HG03097 (cell line): ENCODE measurements at regions not wholly inside any gene's neighbourhood (a gene's known extent, or its start where the extent isn't known, plus 50 kb on each side); places are given as distances from the start of the nearest gene placed in this dataset.
"Not testable (repeated sequence)": the region's sequence is repeated elsewhere in the genome, so short reads cannot be mapped to it uniquely, and the experiment has no call there.

Experiments used
- ATAC-seq: cut with Tn5 transposase; IDR thresholded peaks from one replicate; pipeline ENCODE4 v1.9.1; 2021; ENCODE audit not compliant: unreplicated experiment, low FRiP score

DNA sequence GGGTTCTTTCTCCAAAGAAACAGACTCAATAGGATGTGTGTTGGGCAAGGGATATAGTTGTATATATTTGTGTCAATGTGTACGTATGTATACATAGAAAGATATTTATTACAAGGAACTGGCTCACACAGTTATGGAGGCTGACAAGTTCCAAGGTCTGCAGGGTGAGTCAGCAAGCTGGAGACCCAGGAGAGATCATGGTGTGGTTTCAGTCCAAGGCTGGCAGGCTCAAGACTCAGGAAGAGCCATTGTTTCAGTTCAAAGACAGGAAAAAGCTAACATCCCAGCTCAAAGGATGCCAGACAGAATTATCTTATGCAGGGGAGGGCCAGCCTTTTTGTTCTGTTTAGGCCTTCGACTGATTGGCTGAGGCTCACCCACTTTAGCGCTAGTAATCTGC is 89.9 kb upstream of the RALGAPA2 start:
- ATAC-seq, result no peak

DNA sequence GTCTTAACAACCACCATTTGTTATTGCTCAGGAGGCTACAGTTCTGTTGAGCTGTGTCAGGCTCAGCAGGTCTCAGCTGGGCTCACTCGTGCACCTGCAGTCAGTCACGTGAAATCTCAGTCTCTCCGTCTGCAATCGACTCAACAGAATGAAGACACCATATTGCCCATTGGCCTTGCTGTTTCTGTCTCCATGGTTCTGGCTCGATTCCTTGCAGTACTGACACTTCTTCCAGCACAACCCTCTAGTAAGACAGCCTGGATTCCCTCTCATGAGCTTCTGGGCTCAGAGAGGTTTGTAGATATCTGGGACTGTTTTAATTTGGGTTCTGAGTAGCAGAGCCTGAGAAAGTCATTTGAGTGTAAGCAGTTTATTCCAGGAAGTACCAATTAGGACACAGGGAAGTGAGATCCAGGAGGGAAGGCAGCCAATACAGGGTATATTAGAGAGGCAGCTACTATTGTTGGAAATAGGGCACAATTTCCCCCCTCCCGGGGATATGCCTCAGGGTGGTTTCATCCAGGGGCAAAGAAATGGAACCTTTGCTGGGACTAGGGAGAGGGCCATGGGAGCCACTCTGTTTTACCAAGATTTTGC is 87.4 kb upstream of the RALGAPA2 start:
- no peak for ATAC-seq

DNA sequence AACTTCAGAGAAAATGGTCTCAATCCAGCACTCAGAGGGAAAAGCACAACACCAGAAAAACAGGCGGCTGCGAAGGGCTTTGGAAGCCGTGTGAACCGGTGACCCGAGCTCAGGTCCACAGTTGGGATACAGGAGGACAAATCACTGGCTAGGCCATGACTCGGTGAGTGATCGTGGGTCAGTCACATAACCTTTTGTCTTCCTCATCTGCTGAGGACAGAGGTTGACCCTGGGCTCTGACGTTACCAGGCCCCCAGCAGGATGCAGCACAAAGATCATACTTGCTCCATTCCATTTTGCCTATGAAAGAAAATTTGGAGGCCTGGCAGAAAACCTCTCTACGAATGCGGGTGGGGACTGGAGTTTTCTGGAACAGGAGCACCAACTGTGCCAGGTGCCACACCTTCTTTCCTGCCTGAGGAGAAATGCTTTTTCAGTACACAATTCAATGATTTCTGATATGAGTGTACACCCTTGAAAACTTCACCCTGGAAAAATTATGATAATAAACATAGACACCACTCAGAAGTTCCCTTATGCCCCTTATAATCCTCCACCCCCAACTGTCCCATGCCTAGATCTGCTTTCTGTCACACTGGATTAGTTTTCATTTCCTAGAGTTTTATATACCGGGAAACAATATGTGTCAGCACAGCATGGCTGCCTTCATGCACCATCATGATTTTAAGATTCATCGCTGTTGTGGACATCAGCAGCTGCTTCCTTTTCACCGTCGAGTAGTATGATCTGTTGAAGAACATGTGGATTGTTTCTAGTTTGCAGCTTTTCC is 85.3 kb upstream of the RALGAPA2 start:
- no peak for ATAC-seq

DNA sequence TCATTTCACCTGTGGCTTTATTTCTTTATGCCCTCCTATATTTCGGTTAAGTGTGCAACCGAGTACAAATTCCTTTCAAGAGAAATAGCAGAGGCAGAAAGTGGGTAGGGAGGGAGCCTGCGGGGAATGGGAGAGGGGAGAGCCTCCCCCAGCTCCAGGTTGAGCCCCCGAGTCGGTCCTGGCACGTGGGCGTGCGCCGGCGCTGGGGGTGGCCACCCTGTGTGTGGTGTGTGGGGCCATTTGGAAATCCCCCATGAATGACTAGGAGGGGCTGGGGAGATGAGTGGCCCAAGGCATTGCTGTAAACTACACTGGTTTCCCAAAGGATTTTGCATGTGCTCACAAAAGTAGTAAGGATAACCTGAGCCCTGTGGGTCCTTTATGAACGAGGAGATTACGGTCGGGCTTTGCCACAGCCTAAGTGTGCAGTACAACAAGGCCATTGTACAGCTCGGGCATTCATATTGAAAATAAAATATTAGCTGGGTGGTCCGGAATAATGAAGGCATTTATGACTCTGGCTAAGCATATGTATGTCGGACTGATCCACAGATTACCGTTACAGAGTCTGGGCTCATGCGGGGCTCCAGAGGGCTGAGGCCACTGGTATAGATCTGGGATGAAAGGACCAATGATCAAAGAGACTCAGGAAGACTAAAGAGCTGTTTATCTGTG is 84.5 kb upstream of the RALGAPA2 start:
- no peak for ATAC-seq

DNA sequence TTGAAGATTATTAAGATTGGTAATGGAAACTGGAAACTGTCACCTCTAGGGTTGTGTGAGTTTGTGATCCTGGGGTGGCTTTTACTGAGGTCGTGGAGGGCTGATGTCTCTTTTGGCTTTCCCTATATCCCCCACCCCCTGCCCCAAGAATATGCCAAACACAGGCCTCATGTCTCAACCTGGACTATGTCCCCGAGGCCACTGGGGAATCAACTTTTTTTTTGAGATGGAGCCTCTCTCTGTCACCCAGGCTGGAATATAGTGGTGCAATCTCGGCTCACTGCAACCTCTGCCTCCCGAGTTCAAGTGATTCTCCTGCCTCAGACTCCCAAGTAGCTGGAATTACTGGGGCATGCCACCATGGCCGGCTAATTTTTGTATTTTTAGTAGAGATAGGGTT is 83.3 kb upstream of the RALGAPA2 start:
- ATAC-seq, result no peak

DNA sequence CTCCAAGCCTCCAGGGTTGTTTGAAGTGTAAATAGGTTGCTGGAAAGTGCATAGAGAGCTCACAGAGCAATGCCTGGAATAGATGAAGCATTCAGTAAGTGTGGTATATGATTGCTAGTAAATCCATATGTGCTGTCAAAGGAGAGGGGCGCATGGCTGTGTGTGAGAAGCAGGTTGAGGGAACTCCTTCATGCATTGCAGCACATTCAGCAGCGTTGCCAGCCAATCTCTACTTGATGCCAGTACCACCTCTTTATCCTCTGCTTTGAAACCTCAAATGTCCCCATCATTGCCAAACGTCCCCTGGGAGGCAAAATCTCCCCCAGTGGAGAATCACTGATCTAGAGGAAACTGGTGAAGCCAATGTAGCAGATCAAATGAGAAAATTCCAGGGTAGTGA is 82.7 kb upstream of the RALGAPA2 start:
- no peak for ATAC-seq

DNA sequence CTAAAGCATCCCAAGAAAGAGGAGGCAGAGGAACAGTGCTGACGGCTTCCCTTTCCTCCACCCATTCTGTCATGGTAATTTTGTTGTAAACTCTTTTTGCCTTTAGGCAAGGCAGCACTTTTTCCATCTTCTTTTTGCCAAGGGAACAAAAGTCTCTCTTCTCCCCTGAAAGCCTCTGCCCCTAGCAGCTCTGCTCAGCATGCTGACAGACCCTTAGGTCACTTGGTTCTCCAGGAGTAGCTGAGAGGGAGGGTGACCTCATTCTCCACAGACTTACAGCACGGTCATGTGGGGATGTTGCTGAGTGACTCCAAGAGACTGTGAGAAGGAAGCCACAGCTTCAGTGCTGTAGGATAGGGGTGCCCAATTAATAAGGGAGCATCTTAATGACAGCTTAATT is 81.1 kb upstream of the RALGAPA2 start:
- no peak for ATAC-seq

DNA sequence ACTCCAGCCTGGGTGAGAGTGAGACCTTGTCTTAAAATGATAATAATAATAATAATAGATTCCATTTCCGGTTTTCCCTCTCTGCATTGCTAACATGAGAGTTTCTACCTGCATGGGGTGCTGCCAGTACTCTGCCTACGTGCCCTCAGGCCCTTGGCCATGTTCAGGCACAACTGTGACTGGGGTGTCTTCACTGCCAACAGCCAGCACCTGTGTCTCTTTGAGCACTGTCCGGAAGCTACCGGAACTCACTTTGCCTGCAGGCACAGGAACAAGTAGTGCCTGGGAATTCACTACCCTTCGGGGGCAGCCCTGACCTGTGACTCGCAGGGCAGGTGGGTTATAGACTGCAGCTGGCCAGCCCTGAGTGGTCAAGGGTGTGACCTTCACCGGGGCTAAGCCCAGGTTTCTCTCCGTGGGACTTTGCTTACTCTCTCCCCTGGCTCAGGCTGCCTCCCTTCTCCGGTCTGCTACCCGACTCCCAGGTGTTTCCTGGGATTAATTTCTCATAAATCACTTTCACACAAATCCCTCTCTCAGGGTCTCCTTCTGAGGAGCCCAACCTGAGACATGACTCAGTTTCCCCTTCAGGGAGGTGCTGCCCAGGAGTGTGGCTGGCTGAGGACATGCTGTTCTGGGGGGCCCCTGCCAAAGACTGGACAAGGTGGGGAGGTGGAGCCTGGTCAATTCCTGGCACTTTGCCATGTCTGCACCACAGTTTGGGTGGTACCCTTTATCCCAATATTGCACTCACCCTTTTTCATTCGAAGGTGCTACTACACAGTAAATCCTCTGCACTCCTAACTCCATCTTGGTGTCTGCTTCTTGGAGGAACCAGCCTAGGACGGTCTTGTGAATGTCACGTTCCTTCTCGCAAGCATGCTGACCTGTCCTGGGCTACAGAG is 79.5 kb upstream of the RALGAPA2 start:
- ATAC-seq, result no peak

DNA sequence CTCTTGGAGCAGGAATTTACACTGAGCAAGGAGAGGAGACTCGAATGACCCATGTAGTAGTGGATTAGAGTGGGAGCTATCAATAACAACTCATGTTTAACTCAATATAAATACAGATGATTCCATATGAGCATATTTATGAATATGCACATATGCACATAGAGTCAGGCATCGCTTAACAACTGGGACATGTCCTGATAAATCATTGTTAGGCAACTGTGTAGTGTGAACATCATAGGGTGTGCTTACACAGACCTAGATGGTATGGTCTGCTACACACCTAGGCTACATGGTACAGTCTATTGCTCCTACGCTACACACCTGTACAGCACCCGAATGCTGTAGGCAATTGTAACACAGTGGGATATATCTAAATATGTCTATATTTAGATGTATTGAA is 75.9 kb upstream of the RALGAPA2 start:
- no peak for ATAC-seq

DNA sequence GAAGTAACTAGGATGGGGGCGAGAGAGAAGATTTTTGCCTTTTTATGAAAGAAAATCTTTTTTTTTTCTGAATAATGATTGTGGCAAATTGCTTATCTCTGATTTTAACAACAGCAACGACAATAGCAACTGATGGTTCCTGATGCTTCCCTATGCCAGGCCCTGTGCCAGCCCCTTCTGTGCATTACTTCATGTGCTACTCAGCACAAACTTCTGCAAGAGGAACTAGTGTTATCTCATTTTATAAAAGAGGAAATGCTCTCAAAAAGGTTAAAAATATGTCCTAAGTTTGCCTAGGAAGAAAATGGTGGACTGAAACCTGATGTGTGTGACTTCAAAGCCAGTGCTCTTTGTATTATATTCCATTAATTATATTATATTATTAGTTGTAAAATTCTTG is 74.0 kb upstream of the RALGAPA2 start:
- ATAC-seq, result no peak

DNA sequence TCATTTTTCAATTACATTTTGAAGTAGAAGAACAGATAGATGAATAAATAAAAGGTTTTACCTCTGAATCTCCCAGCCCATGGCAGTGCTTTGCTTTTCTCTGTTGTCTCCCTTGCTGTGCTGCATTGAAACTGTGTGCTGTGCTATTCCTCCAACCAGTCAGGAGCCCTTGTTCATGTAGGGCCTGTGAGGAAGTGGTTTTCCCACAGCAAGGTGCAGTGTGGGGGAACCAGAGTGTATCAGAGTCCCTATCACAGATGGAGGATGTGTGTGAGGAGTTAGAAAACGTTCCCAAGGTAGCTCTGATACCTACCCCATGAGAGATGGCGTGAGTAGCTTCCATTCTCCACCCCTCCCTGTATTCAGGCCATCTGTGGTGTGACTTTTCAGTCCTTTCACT is 72.8 kb upstream of the RALGAPA2 start:
- no peak for ATAC-seq

DNA sequence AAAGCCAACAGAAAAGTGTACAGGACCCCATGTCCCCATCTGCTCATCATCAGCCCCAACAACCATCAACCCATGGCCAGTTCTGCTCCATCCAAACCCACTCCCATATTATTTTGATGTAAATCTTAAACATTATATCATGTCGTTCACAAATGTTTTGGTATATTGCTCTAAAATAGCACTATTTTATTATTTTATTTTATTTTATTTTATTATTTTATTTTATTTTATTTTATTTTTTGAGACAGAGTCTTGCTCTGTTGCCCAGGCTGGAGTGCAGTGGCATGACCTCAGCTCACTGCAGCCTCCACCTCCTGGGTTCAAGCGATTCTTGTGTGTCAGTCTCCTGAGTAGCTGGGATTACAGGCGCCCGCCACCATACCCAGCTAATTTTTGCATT is 72.0 kb upstream of the RALGAPA2 start:
- ATAC-seq, result not testable (repeated sequence)

DNA sequence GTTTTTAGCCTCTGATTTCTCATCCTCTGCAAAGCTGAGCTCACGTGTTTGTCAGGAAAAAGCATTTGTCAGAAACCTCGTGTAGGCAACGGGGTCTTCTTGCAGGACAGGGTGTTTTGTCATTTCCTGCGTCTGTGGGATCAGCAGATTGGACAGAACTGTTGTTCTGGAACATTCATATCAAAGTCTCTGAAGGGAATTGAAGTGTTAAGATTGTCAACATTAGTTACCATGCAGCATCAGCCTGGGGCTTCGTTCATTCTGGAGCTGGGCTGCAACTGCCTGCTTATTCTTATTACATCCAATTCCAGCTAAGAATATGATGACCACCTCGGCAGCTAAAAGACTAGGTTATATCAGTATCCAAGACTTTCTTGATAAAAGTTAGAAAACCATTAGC is 71.0 kb upstream of the RALGAPA2 start:
- no peak for ATAC-seq

DNA sequence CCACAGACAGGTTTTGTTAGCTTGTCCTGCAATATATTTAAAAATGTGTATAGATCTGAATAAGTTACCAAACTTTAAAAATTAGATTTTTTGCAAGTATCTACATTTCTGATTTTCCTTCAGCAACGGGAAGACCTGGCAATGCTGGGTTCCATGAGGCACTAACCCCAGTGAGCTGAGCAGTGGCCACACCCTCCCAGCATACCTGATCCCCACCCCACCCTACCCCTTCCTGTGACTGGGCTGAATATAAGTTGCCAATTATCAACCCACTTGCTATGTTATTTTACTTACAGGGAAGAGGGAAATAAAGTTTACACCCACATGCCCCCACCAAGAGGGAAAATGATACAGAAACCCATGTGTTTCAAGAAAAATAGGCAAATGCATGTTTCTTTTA is 70.3 kb upstream of the RALGAPA2 start:
- no peak for ATAC-seq

DNA sequence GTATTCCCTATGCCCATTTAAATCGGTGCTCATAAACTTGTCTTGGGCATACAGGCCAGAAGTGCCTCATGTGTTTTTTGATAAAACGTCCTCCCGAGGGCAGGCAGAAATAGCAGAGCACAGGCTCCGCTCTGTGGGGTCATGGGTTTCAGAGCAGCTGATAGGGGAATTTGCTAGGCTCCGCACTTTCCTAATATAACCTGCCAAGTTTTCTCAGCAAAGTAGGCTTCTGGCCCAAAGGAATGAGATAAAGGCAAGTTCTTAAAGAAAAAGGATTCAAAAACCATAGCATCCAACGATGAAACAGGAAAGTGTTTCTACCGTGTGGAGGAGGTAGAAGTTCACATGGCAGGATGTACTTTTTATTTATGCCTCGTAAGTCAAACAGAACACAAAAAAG is 69.8 kb upstream of the RALGAPA2 start:
- no peak for ATAC-seq

DNA sequence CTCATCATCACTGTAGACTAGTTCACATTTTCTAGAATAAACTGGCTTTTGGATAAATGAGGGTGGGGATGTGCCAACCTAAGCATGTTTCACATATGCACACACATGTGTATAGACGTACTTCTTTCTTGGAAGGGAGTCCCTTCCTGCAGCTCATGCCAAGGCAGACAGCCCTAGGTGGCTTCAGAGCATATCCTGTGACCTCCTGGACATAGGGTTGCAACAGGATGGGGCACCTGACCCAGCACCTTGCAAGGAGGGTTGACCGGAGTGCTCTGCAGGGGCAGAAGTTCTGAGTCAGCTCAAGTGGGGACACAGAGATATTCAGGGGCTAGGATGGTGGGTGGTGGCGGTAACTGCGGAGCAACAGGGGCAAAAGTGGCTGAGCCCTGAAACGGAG is 68.6 kb upstream of the RALGAPA2 start:
- no peak for ATAC-seq

DNA sequence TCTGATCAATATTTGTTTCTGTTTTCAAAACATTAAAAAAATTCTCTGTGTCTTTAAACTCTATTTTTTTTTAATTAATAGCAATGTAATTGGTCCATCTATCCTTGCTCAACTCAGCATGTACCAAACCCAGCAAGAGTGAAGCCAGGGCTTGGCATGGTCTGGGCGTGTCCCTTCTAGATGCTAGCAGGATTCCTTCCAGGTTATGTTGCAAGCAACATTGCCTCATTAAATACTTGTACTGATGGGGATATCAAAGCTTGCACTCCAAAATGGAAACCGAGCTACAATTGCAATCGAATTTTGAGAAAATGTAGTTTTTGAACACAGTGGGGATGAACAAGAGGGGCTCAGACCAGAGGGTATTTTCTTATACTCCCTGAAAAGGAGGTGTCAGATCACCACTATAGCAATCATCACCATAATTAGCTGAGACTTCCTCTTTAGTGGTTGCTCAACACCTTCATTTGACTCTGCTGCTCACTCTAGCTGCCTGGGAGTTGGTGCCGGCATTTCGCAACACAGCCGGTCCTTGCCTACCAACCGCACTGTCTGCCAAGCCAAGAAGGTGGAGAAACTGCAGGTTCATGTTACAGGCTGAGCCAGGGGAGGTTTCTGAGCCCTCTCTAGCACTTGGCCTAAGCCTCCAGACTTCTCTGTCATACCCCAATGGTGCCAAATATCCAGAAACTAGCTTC is 67.8 kb upstream of the RALGAPA2 start:
- no peak for ATAC-seq

DNA sequence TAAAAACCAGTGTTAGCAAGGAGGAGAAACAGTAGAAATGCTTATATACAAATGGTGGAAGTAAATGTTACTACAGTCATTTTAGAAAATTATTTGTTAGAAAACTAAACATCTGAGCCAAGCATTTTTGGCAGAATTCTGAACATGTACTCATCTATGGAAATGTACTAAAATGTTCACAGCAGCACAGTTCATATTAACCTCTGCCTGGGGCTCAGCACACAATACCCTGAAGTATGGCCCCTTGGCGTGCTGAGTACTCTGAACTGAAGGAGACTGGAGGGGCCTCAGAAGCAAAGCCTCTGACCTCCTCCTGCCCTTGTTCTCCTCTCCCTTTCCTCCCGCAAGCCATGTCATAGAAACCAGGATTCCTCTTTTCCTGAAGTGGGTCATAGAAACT is 66.2 kb upstream of the RALGAPA2 start:
- no peak for ATAC-seq

DNA sequence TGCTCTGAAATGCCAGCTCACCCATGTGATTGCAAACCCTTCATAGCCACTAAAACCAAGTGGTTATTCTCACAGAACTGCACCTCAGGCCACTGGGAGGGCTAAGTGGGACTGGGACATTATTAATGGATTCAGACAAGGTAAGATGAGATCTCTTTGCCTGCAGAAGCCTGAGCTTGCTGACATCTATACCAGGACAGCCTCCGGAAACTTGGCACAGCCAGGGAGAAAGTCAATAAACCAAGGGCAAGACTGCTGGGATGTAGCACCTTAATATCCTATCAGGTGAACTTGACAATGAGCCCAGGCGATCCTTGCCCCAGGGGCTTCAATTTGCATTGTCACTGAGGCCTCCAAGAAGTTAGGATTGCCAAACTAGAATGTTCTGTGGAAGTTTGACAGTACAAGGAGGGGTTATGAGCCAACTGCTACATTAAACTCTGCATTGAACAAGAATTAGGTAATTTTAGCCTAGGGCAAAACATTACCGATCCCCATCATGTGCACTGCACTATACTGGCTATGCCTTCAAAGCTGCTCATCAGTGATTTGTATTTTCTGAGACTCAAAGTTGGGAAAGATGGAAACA is 60.1 kb upstream of the RALGAPA2 start:
- no peak for ATAC-seq

DNA sequence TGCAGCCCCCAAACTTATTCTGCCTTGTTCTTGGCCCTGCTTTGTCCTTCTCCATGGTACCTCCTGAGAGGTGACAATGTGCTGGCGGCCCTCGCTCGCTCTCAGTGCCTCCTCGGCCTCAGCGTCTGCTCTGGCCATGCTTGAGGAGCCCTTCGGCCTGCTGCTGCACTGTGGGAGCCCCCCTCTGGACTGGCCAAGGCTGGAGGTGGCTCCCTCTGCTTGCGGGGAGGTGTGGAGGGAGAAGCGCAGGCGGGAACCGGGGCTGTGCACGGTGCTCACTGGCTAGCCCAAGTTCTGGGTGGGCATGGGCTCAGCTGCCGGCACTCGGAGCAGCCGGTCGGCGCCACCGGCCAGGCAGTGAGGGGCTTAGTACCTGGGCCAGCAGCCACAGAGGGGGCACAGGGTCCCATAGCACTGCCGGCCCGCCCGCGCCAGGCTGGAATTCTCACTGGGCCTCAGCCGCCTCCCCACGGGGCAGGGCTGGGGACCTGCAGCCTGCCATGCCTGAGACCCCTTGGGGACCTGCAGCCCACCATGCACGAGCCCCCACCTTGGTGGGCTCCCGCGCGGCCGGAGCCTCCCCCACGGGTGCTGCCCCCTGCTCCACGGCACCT is 55.9 kb upstream of the RALGAPA2 start:
- ATAC-seq, result no peak
